ENCODE measurements at regions not wholly inside any gene's neighbourhood (a gene's known extent, or its start where the extent isn't known, plus 50 kb on each side); places are given as distances from the start of the nearest gene placed in this dataset.

DNA sequence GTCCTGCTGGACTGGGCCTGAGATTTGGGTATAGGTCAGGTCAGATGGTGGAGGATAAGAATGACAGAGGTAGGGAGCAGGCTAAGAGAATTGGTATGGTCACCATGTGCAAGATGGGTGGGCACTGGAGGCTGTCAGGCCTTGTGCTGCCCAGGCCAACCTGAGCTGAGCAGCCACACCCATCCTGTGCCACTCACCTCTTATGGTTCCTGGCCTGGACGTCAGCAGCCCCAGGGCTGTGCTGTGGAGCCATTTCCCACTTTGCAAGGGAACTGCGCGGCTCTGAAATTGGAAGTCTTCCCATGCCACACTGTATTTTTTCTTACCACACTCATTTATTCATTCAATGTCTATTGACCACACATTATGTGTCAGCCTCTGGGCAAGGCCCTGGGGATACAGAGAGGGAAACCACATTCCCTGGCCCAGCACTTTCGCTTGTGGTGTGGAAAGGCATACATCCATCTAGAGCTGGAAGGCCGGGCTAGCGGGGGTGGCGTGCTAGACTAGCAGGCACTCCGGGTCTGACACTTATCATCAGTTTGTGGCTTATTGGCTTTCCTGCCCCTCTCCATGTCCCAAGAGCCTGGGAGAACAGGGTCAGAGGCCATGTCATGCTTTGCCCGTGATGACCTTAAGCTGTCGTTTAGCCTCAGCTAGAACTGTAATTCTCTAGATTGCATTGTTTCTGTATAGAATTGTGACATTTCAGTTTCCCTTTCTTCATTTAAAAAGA lies 51.1 kb upstream of the POLG start:
- no peak for DNase-seq

More for the DNA sequence above, 51.1 kb upstream of the POLG start:
- H3K4me3 Mint-ChIP-seq, result no peak overlapping the region
- H3K9me3 Mint-ChIP-seq, result no peaks in the 10 kb centered on the region
- no peak overlapping the region for H3K27ac Mint-ChIP-seq
- H3K4me1 Mint-ChIP-seq (ENCODE audit: low read depth), result no peaks in the 10 kb centered on the region
- TF ChIP-seq, protein P1, sequence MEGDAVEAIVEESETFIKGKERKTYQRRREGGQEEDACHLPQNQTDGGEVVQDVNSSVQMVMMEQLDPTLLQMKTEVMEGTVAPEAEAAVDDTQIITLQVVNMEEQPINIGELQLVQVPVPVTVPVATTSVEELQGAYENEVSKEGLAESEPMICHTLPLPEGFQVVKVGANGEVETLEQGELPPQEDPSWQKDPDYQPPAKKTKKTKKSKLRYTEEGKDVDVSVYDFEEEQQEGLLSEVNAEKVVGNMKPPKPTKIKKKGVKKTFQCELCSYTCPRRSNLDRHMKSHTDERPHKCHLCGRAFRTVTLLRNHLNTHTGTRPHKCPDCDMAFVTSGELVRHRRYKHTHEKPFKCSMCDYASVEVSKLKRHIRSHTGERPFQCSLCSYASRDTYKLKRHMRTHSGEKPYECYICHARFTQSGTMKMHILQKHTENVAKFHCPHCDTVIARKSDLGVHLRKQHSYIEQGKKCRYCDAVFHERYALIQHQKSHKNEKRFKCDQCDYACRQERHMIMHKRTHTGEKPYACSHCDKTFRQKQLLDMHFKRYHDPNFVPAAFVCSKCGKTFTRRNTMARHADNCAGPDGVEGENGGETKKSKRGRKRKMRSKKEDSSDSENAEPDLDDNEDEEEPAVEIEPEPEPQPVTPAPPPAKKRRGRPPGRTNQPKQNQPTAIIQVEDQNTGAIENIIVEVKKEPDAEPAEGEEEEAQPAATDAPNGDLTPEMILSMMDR (IDR thresholded peaks at IDR 0.05), result no peak
- H3K36me3 Mint-ChIP-seq (ENCODE audit: low read depth), result no peaks in the 10 kb centered on the region
- peaks cover 57% of the 10 kb centered on the region for H3K27me3 Mint-ChIP-seq (ENCODE audit: insufficient read depth)

All from HFFc6 (cell line).